Choroid plexus epithelial cell (primary cell): ENCODE measurements at regions not wholly inside any gene's neighbourhood (a gene's known extent, or its start where the extent isn't known, plus 50 kb on each side); places are given as distances from the start of the nearest gene placed in this dataset.

Experiments used
- DNase-seq: peaks from one replicate; pipeline ENCODE4 v3.0.0-alpha.2; 2010; ENCODE audit warnings: low read depth
- H3K4me3 ChIP-seq: 2 replicates; pipeline ENCODE4 v1.5.1; 2011; ENCODE audit warnings: low read depth, mild to moderate bottlenecking, control low read depth, low read length, moderate library complexity
- TF ChIP-seq, protein P1 (sequence below): conservative IDR thresholded peaks from 2 replicates; pipeline ENCODE4 v1.5.1; 2011; ENCODE audit warnings: low read depth, mild to moderate bottlenecking, control low read depth, inconsistent platforms, low read length, moderate library complexity

DNA sequence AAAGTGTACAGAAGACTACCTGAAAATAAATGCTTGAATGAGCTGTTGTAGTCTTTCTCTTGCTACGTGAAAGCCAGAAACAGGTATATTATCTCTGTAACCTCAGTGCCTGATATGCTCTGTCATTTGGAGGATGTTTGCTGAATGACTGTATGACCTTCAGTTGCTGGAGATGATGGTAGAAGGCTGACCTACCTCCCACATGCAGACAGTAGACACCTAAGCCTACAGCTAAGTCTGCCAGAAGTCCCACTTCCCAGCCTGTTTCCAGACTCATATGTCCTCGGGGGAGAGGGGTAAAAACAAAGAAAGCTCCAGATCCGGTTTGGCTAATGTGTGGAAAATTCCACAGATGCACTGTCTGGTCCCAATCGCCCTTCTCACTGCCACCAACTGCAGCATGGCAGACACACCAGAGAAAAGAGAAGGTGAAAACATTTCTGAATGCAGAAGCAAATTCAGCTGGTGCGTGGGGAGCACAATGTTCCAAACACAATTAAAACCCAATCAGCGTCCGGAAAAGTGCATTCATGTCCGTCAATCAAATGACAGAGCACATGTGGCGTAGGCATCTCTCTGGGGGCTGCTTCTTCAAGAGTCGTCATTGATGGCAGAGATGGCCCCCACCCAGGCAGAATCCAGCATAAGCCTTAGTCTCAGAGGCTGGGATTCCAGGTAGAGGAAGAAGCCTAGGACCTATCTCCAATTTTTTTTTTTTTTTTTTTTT, 76.3 kb upstream of the TBX3 start:
- H3K4me3 ChIP-seq: no peak overlapping the region
- DNase-seq: no peak
- TF ChIP-seq, protein P1, sequence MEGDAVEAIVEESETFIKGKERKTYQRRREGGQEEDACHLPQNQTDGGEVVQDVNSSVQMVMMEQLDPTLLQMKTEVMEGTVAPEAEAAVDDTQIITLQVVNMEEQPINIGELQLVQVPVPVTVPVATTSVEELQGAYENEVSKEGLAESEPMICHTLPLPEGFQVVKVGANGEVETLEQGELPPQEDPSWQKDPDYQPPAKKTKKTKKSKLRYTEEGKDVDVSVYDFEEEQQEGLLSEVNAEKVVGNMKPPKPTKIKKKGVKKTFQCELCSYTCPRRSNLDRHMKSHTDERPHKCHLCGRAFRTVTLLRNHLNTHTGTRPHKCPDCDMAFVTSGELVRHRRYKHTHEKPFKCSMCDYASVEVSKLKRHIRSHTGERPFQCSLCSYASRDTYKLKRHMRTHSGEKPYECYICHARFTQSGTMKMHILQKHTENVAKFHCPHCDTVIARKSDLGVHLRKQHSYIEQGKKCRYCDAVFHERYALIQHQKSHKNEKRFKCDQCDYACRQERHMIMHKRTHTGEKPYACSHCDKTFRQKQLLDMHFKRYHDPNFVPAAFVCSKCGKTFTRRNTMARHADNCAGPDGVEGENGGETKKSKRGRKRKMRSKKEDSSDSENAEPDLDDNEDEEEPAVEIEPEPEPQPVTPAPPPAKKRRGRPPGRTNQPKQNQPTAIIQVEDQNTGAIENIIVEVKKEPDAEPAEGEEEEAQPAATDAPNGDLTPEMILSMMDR: no peak

DNA sequence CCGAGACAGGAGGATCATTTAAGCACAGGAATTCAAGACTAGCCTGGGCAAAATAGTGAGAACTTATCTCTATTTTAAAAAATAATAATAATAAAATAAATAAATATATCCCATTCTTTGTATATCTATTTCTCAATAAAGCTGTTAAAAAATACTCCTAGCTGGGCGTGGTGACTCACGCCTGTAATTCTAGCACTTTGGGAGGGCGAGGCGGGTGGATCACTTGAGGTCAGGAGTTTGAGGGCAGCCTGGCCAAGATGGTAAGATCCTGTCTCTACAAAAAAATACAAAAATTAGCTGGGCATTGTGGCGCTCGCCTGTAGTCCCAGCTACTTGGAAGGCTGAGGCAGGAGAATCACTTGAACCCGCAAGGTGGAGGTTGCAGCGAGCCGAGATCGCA, 75.7 kb upstream of the TBX3 start:
- TF ChIP-seq, protein P1: no peak

DNA sequence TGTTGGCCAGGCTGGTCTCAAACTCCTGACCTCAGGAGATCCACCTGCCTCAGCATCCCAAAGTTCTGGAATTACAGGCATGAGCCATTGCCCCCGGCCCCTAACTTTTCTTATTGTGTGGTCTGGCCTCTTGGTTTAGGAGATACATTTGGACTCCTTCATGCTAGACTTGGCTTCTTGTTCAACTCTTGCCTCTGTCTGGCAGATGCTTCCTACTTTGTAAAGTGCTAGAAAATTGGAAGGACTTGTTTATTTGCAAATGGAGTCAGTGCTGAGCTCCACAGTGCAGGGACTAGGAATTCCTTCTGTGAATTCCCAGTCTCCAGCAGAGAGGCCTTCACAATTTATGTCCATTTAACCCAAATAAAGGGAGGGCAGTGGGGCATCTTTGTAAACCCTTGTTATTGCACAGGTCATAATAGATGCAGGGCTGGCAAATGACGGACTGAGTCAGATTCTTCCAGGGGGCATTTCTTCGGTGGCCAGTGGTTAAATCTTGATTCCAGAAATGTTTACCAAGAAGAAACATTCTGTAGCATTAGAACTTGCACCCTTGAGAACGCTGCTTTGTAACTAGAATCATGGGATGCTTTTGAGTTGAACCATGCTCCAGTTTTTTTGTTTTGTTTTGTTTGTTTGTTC, 73.8 kb upstream of the TBX3 start:
- no peak overlapping the region for H3K4me3 ChIP-seq
- no peak for DNase-seq
- TF ChIP-seq, protein P1: no peak

More for the DNA sequence above, 75.7 kb upstream of the TBX3 start:
- DNase-seq: no peak
- H3K4me3 ChIP-seq: no peak overlapping the region

DNA sequence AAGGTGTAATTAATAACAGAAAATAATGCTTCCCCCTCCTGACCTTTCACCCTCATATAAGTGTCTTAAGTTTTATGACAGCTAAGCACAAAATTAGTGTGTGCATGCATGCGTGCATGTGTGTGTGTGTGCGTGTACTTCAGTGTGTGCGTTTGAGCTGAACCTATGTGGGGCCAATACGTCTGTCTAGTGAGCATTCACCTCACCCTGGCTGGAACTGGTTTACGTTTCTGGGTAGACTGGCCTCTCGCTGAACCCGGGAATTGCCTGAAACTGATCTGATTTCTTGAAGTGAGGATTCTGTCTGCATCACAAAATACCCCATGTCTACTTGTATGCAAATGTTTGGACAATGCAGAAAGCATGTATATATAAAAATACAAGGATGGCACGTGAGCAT, 68.2 kb upstream of the TBX3 start:
- DNase-seq: no peak
- TF ChIP-seq, protein P1: no peak
- H3K4me3 ChIP-seq: no peak overlapping the region

DNA sequence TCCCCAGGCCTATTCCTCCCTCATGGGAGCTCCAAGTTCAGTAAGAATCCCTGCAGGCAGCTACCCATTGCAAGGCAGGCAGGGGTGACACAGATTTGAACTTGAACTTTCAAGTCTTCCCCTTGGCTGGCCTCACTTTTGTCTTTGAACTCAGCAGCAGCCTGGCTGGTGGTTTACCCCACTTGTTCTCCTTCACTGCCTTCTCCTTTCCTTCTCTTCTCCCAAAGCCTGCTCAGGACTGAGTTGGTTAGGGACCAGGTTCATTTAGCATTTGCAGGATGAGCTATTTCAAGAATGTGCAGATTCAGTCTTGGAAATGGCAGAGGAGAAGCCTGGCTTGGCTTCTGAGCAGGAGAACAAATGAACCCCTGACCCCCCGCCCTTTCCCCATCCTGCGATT, 67.7 kb upstream of the TBX3 start:
- no peak for DNase-seq
- H3K4me3 ChIP-seq: no peak overlapping the region
- TF ChIP-seq, protein P1: no peak

DNA sequence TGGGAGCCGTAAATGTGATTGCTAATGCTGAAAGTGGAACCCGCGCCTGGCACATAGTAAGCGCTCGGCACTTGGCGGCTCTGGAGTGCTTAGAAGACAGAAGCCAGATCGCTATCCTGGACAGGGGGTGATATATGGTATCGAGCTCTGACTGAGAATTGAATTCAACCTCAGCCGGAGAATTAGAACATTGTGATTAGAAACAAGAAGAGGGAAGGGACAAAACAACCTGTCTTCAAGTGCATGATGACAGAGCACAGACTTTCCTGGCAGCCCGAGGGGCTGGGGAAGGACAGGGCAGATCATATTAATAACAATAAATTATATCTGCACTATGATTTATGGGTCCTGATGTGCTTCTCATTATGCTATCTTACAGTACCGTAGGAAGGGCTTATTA, 66.9 kb upstream of the TBX3 start:
- DNase-seq: no peak
- H3K4me3 ChIP-seq: no peak overlapping the region
- TF ChIP-seq, protein P1: no peak

DNA sequence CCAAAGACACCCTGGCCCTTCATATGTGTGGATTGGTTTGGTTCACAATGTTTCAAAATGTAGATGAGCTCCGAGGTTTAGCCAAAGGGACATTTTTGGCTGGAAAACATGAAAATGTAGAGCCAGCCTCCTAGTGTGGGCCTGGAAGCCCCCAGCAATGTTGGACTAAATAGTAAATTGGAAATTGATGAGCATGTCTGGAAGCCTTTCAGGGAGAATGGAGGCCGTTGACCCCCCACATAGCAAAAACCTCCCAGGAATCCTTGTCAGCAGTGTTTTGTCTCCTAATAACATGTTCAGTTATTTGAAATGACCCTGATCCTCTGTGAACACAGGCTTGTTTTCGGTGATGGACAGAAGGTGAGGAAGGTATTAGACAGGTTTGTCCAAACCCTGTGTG, 65.1 kb upstream of the TBX3 start:
- TF ChIP-seq, protein P1: no peak
- no peak overlapping the region for H3K4me3 ChIP-seq
- DNase-seq: no peak
